Vagina (tissue), 2 donors: ENCODE measurements at regions not wholly inside any gene's neighbourhood (a gene's known extent, or its start where the extent isn't known, plus 50 kb on each side); places are given as distances from the start of the nearest gene placed in this dataset.

Experiments used
- POLR2A ChIP-seq, 2 donors: fragments of 450-650 bp; IDR thresholded peaks; one replicate each; pipeline ENCODE4 v1.6.1; 2017; ENCODE audit warnings: antibody characterized with exemption in 2 of 2, mild to moderate bottlenecking in 2 of 2, moderate library complexity in 2 of 2
- TF ChIP-seq, protein P1 (sequence below), 3 experiments: fragments of 450-650 bp in 2 of 3; fragments of 200-600 bp in 1 of 3; sonication (generic) in 1 of 3; IDR thresholded peaks; one replicate each; pipeline ENCODE4 v1.5.1; 2017 to 2019; ENCODE audit warnings: antibody characterized with exemption in 3 of 3, mild to moderate bottlenecking in 2 of 3, moderate library complexity in 2 of 3

- no peak for TF ChIP-seq POLR2A (IDR thresholded peaks at IDR 0.05)
- TF ChIP-seq, protein P1, sequence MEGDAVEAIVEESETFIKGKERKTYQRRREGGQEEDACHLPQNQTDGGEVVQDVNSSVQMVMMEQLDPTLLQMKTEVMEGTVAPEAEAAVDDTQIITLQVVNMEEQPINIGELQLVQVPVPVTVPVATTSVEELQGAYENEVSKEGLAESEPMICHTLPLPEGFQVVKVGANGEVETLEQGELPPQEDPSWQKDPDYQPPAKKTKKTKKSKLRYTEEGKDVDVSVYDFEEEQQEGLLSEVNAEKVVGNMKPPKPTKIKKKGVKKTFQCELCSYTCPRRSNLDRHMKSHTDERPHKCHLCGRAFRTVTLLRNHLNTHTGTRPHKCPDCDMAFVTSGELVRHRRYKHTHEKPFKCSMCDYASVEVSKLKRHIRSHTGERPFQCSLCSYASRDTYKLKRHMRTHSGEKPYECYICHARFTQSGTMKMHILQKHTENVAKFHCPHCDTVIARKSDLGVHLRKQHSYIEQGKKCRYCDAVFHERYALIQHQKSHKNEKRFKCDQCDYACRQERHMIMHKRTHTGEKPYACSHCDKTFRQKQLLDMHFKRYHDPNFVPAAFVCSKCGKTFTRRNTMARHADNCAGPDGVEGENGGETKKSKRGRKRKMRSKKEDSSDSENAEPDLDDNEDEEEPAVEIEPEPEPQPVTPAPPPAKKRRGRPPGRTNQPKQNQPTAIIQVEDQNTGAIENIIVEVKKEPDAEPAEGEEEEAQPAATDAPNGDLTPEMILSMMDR (IDR thresholded peaks at IDR 0.05), result no peak
These were observed 2012.3 kb upstream of the PIK3C3 start for GRCh38 chr18:39942702-39943101.
